ENCODE measurements at regions not wholly inside any gene's neighbourhood (a gene's known extent, or its start where the extent isn't known, plus 50 kb on each side); places are given as distances from the start of the nearest gene placed in this dataset.

- H3K4me3 ChIP-seq (ENCODE audit: low read depth, low read length): no peak overlapping the region
- no peak for TF ChIP-seq CTCF (IDR thresholded peaks at IDR 0.05; ENCODE audit: insufficient read depth, low read length, missing control alignments)
- DNase-seq (ENCODE audit: low read depth, low spot score): no peak
- ChIA-PET POLR2A (no interaction called here), CTCF (no interaction called here)
These were observed 399.7 kb downstream of the CPS1 start for GRCh38 chr2:210956101-210956500.

DNA sequence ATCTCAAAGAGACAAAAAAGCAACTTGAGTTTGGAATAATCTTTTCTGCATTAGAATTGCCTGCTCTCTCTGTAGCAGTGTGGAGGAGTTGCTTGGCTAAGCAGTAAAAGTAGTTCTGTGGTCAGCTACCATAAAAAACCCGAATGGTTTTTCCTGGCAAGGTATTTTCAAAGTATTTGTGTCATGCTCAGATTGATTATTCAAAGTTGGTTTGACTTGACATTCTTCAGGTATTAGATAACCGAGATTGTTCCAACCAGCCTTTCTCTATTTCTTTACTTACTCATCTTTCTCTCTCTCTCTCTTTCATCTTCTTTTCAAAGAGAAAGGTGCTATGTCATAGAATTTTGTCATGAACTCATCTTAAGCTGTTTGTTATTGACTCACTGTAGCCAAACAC is 404.9 kb downstream of the CPS1 start:
- ChIA-PET CTCF (no interaction called here), POLR2A (no interaction called here)
- no peak for TF ChIP-seq CTCF (IDR thresholded peaks at IDR 0.05; ENCODE audit: insufficient read depth, low read length, missing control alignments)
- no peak overlapping the region for H3K4me3 ChIP-seq (ENCODE audit: low read depth, low read length)
- no peak for DNase-seq (ENCODE audit: low read depth, low spot score)

DNA sequence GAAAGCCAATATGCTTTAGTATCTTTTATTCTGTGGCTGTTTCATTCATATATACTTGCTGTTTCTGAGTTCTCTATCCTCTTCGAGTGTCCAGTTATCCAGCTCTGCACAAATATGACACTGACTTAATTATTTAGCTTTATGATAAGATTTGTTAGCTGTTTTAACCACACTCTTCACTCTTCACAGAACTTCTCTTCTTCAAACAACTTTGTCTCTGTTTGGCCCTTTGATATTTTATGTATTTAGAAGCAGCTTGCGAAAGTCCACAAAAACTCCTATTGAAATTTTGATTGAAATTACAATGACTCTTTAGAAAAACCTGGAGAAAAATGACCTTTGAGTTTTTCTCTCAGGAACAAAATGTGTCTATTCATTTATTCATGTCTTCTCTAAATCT is 407.0 kb downstream of the CPS1 start:
- TF ChIP-seq CTCF (IDR thresholded peaks at IDR 0.05; ENCODE audit: insufficient read depth, low read length, missing control alignments): no peak
- no peak overlapping the region for H3K4me3 ChIP-seq (ENCODE audit: low read depth, low read length)
- ChIA-PET POLR2A (no interaction called here), CTCF (no interaction called here)
- DNase-seq (ENCODE audit: low read depth, low spot score): no peak

DNA sequence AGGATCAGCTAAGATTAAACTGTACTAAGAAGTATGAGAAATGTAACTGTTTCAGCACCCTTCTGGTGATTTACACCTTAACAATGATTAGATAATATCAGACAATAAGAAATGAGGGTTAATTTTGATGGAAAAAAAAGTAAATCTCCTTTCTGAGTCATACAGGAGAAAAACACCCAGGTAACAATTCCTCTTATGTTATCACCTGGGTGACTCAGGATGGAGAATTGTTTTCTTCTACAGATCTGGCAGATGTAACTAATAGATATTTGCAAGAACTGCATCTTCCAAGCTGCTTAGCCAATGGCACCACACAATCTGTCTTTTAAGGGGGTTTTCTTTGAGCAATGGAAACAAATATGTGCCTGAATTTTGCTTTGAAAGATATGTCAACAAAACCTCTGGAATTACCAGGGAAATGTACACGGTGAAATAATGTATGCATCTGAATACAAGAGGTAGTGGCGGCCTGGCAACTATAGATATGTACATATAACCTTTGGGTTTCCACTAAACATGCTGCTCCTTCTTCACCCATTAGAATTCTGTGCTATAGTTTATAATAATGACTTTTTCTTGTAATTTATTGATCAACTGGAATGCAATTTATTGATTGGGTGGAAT is 407.9 kb downstream of the CPS1 start:
- CTCF ChIA-PET: no interaction called here
- TF ChIP-seq CTCF (IDR thresholded peaks at IDR 0.05; ENCODE audit: insufficient read depth, low read length, missing control alignments): no peak
- no peak overlapping the region for H3K4me3 ChIP-seq (ENCODE audit: low read depth, low read length)
- no peak for DNase-seq (ENCODE audit: low read depth, low spot score)
- POLR2A ChIA-PET: no interaction called here

DNA sequence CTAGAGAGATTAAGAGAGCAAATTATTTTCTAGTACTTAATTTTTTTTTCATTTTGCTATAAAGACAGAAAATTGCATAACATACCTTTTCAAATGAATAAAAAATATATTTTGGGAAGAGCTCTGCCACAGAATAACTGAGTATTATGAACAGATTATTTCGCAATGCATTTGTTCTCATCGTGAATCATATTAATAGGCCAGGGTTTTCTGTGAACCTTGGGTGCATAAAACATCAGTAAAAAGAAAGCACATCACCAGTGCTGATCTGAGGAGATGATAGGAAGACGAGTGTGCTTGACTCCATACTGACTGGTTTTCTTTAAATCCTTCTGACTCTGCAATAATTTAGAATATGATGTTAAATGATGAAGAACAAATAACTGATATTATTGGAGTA is 409.1 kb downstream of the CPS1 start:
- TF ChIP-seq CTCF (IDR thresholded peaks at IDR 0.05; ENCODE audit: insufficient read depth, low read length, missing control alignments): no peak
- no peak overlapping the region for H3K4me3 ChIP-seq (ENCODE audit: low read depth, low read length)
- DNase-seq (ENCODE audit: low read depth, low spot score): no peak
- ChIA-PET POLR2A (no interaction called here), CTCF (no interaction called here)

GRCh38 chr2:210966330-210966729 is 409.9 kb downstream of the CPS1 start:
- ChIA-PET POLR2A (no interaction called here), CTCF (no interaction called here)
- TF ChIP-seq CTCF (IDR thresholded peaks at IDR 0.05; ENCODE audit: insufficient read depth, low read length, missing control alignments): no peak
- H3K4me3 ChIP-seq (ENCODE audit: low read depth, low read length): no peak overlapping the region
- no peak for DNase-seq (ENCODE audit: low read depth, low spot score)
